MM.1S (cell line): ENCODE measurements at regions not wholly inside any gene's neighbourhood (a gene's known extent, or its start where the extent isn't known, plus 50 kb on each side); places are given as distances from the start of the nearest gene placed in this dataset.

Source experiments
- DNase-seq: peaks from one replicate; pipeline ENCODE4 v3.0.0-alpha.2; 2015
- H2AFZ ChIP-seq: fragments of 300-600 bp; sonication (generic); 2 replicates; pipeline ENCODE4 v1.6.0; 2016; ENCODE audit warnings: antibody characterized with exemption, low read length
- H3F3A ChIP-seq: fragments of 300-600 bp; sonication (generic); 2 replicates; pipeline ENCODE4 v1.6.1; 2016; ENCODE audit warnings: mild to moderate bottlenecking, antibody characterized with exemption, low read length, moderate library complexity, mixed read lengths; ENCODE audit not compliant: insufficient read depth
- H3K27ac ChIP-seq: fragments of 300-600 bp; sonication (generic); 2 replicates; pipeline ENCODE4 v1.5.1; 2016; ENCODE audit warnings: mild to moderate bottlenecking, low read length
- H3K27me3 ChIP-seq: fragments of 300-600 bp; sonication (generic); replicated peaks from 2 replicates; pipeline ENCODE4 v1.6.0; 2016; ENCODE audit warnings: low read length; ENCODE audit not compliant: insufficient read depth
- H3K36me3 ChIP-seq: fragments of 300-600 bp; sonication (generic); replicated peaks from 2 replicates; pipeline ENCODE4 v1.6.1; 2016; ENCODE audit warnings: mild to moderate bottlenecking, low read length, mixed read lengths; ENCODE audit not compliant: insufficient read depth
- H3K4me1 ChIP-seq: fragments of 300-600 bp; sonication (generic); 2 replicates; pipeline ENCODE4 v1.6.1; 2016; ENCODE audit warnings: low read length, mixed read lengths
- H3K4me2 ChIP-seq: fragments of 300-600 bp; sonication (generic); 2 replicates; pipeline ENCODE4 v1.6.0; 2016; ENCODE audit warnings: low read depth, low read length
- H3K4me3 ChIP-seq: fragments of 300-600 bp; sonication (generic); 2 replicates; pipeline ENCODE4 v1.5.1; 2016; ENCODE audit warnings: low read length, mixed read lengths
- H3K79me2 ChIP-seq: fragments of 300-600 bp; sonication (generic); 2 replicates; pipeline ENCODE4 v1.6.1; 2016; ENCODE audit warnings: mixed run types, low read length, mixed read lengths
- H3K9ac ChIP-seq: fragments of 300-600 bp; sonication (generic); 2 replicates; pipeline ENCODE4 v1.6.1; 2016; ENCODE audit warnings: low read length, mixed read lengths
- H3K9me2 ChIP-seq: fragments of 300-600 bp; sonication (generic); replicated peaks from 2 replicates; pipeline ENCODE4 v1.6.1; 2016; ENCODE audit warnings: mild to moderate bottlenecking, low read length, mixed read lengths; ENCODE audit not compliant: insufficient read depth
- H3K9me3 ChIP-seq: fragments of 300-600 bp; sonication (generic); replicated peaks from 2 replicates; pipeline ENCODE4 v1.6.1; 2016; ENCODE audit warnings: mild to moderate bottlenecking, low read length, mixed read lengths; ENCODE audit not compliant: insufficient read depth
- H4K20me1 ChIP-seq: fragments of 300-600 bp; sonication (generic); 2 replicates; pipeline ENCODE4 v1.6.1; 2016; ENCODE audit warnings: mild to moderate bottlenecking, low read length, moderate library complexity, mixed read lengths; ENCODE audit not compliant: insufficient read depth
- CTCF ChIP-seq: fragments of 300-600 bp; sonication (generic); IDR thresholded peaks from 2 replicates; pipeline ENCODE4 v1.5.1; 2016; ENCODE audit warnings: antibody characterized with exemption, low read length, mixed read lengths
- EZH2 ChIP-seq: fragments of 300-600 bp; sonication (generic); optimal IDR thresholded peaks from 2 replicates; pipeline ENCODE3; 2017; ENCODE audit warnings: low read depth, mild to moderate bottlenecking, antibody characterized with exemption, low read length, mixed read lengths
- EZH2phosphoT487 ChIP-seq: fragments of 300-600 bp; sonication (generic); IDR thresholded peaks from 2 replicates; pipeline ENCODE4 v1.6.1; 2018; ENCODE audit warnings: antibody characterized with exemption, low read length

GRCh38 chr11:34774604-34775003, 141.6 kb downstream of the APIP start:
- no peak overlapping the region for H3K27ac ChIP-seq

GRCh38 chr11:34773826-34774225, 142.4 kb downstream of the APIP start:
- Histone ChIP-seq H3F3A (no peaks in the 10 kb centered on the region), H3K4me2 (no peak overlapping the region), H3K27ac (no peak overlapping the region), H3K9ac (no peak overlapping the region), H3K4me3 (no peak overlapping the region), H3K9me3 (no peaks in the 10 kb centered on the region), H4K20me1 (no peaks in the 10 kb centered on the region), H3K79me2 (no peaks in the 10 kb centered on the region), H3K4me1 (no peaks in the 10 kb centered on the region), H3K27me3 (no peaks in the 10 kb centered on the region), H3K36me3 (no peaks in the 10 kb centered on the region), H2AFZ (no peak overlapping the region), H3K9me2 (no peaks in the 10 kb centered on the region)
- DNase-seq: no peak
- TF ChIP-seq CTCF: no peak
- no peak for TF ChIP-seq EZH2
- TF ChIP-seq EZH2phosphoT487: no peak

More at GRCh38 chr11:34774604-34775003, 141.6 kb downstream of the APIP start:
- Histone ChIP-seq H3K36me3 (no peaks in the 10 kb centered on the region), H3K9ac (no peak overlapping the region), H3K79me2 (no peaks in the 10 kb centered on the region), H3K9me3 (no peaks in the 10 kb centered on the region), H3K4me2 (no peak overlapping the region), H3K4me1 (no peaks in the 10 kb centered on the region), H3F3A (no peaks in the 10 kb centered on the region), H3K27me3 (no peaks in the 10 kb centered on the region), H2AFZ (no peak overlapping the region), H3K4me3 (no peak overlapping the region), H4K20me1 (no peaks in the 10 kb centered on the region), H3K9me2 (no peaks in the 10 kb centered on the region)
- TF ChIP-seq CTCF (no peak), EZH2 (no peak), EZH2phosphoT487 (no peak)
- no peak for DNase-seq

- TF ChIP-seq EZH2: no peak
- TF ChIP-seq EZH2phosphoT487: no peak
- no peak for TF ChIP-seq CTCF
- Histone ChIP-seq H2AFZ (no peak overlapping the region), H3K9me2 (no peaks in the 10 kb centered on the region), H3K79me2 (no peaks in the 10 kb centered on the region), H3K27me3 (no peaks in the 10 kb centered on the region), H3K27ac (no peak overlapping the region), H3K4me3 (no peak overlapping the region), H3K9me3 (no peaks in the 10 kb centered on the region), H3K4me1 (no peaks in the 10 kb centered on the region), H3K4me2 (no peak overlapping the region), H3K9ac (no peak overlapping the region), H3K36me3 (no peaks in the 10 kb centered on the region), H3F3A (no peaks in the 10 kb centered on the region), H4K20me1 (no peaks in the 10 kb centered on the region)
- no peak for DNase-seq
These were observed 143.0 kb downstream of the APIP start for GRCh38 chr11:34773211-34773610.
